SK-N-SH (cell line): ENCODE measurements at regions not wholly inside any gene's neighbourhood (a gene's known extent, or its start where the extent isn't known, plus 50 kb on each side); places are given as distances from the start of the nearest gene placed in this dataset.

Source experiments
- CTCF ChIA-PET: fragments of 300-600, 350-600 bp; formaldehyde crosslinking; extraction: SDS; loops from one replicate; lab custom pipeline; 2021; lab: Yijun Ruan, JAX
- POLR2A ChIA-PET: fragments of 350-600 bp; sonication (Branson Sonifier 250); formaldehyde crosslinking; extraction: SDS; loops from one replicate; lab custom pipeline; 2020; ENCODE audit warnings: antibody characterized with exemption, inconsistent platforms; lab: Yijun Ruan, JAX
- DNase-seq: peaks from one replicate; pipeline ENCODE4 v3.0.0; 2012
- H2AFZ ChIP-seq: fragments of 200-600 bp; sonication (generic); 2 replicates; pipeline ENCODE4 v1.8.1; 2016; ENCODE audit warnings: antibody characterized with exemption, mild to moderate bottlenecking, low read depth
- H3F3A ChIP-seq: fragments of 200-600 bp; sonication (generic); replicated peaks from 2 replicates; pipeline ENCODE3; 2016; ENCODE audit warnings: antibody characterized with exemption, mild to moderate bottlenecking; ENCODE audit not compliant: insufficient read depth
- H3K27ac ChIP-seq, 2 experiments: fragments of 200-500 bp in 1 of 2; fragments of 200-600 bp in 1 of 2; sonication (Bioruptor generic) in 1 of 2; sonication (generic), shearing (Covaris generic) in 1 of 2; 2 replicates each; pipeline versions ENCODE4 v1.5.1 to v1.6.1; 2014 to 2016; ENCODE audit warnings: low read depth in 2 of 2, inconsistent platforms in 1 of 2, low read length in 1 of 2, mild to moderate bottlenecking in 1 of 2, mixed read lengths in 1 of 2
- H3K27me3 ChIP-seq: fragments of 200-600 bp; sonication (generic), shearing (Covaris generic); 2 replicates; pipeline ENCODE4 v1.6.1; 2016; ENCODE audit warnings: mixed run types; ENCODE audit not compliant: insufficient read depth
- H3K36me3 ChIP-seq, 2 experiments: fragments of 200-500 bp in 1 of 2; fragments of 200-600 bp in 1 of 2; sonication (Bioruptor generic) in 1 of 2; sonication (generic) in 1 of 2; replicated peaks in 1 of 2; 2 replicates each; pipeline versions ENCODE3 to v1.5.1; 2014 to 2016; ENCODE audit warnings: low read length in 1 of 2, mild to moderate bottlenecking in 1 of 2; ENCODE audit not compliant: insufficient read depth in 2 of 2, control insufficient read depth in 1 of 2
- H3K4me1 ChIP-seq, 2 experiments: fragments of 200-500 bp in 1 of 2; fragments of 200-600 bp in 1 of 2; sonication (Bioruptor generic) in 1 of 2; sonication (generic), shearing (Covaris generic) in 1 of 2; 2 replicates each; pipeline versions ENCODE4 v1.5.1 to v1.6.1; 2014 to 2016; ENCODE audit warnings: low read depth in 1 of 2, low read length in 1 of 2, mixed run types in 1 of 2; ENCODE audit not compliant: insufficient read depth in 2 of 2, control insufficient read depth in 1 of 2
- H3K4me2 ChIP-seq: fragments of 200-600 bp; sonication (generic), shearing (Covaris generic); 2 replicates; pipeline ENCODE4 v1.6.1; 2017; ENCODE audit warnings: mixed run types
- H3K4me3 ChIP-seq, 2 experiments: fragments of 200-500 bp in 1 of 2; fragments of 200-600 bp in 1 of 2; sonication (Bioruptor generic) in 1 of 2; sonication (generic), shearing (Covaris generic) in 1 of 2; 2 replicates each; pipeline versions ENCODE4 v1.5.1 to v1.8.1; 2014 to 2016; ENCODE audit warnings: low read depth in 2 of 2, inconsistent platforms in 1 of 2, low read length in 1 of 2, mild to moderate bottlenecking in 1 of 2, mixed read lengths in 1 of 2, moderate library complexity in 1 of 2
- H3K79me2 ChIP-seq: fragments of 200-600 bp; sonication (generic); 2 replicates; pipeline ENCODE4 v1.8.1; 2017; ENCODE audit warnings: mild to moderate bottlenecking; ENCODE audit not compliant: insufficient read depth
- H3K9ac ChIP-seq: fragments of 200-600 bp; sonication (generic); 2 replicates; pipeline ENCODE4 v1.6.1; 2017; ENCODE audit warnings: mixed run types
- H3K9me2 ChIP-seq: fragments of 200-600 bp; sonication (generic); 2 replicates; pipeline ENCODE4 v1.6.1; 2017; ENCODE audit warnings: mixed run types
- H3K9me3 ChIP-seq: fragments of 200-600 bp; sonication (generic); 2 replicates; pipeline ENCODE4 v1.6.1; 2017; ENCODE audit warnings: mixed run types, mild to moderate bottlenecking, moderate library complexity
- H4K20me1 ChIP-seq: fragments of 200-600 bp; sonication (generic); 2 replicates; pipeline ENCODE4 v1.6.1; 2017; ENCODE audit warnings: mild to moderate bottlenecking, mixed run types; ENCODE audit not compliant: insufficient read depth
- CHD2 ChIP-seq: fragments of 150-350 bp; IDR thresholded peaks from 2 replicates; pipeline ENCODE4 v1.6.1; 2018; ENCODE audit warnings: low read length; ENCODE audit not compliant: partially characterized antibody
- EP300 ChIP-seq, 2 experiments: IDR thresholded peaks; 2 replicates each; pipeline versions ENCODE4 v1.4.0 to v1.6.1; 2012; ENCODE audit warnings: borderline replicate concordance in 1 of 2, low read depth in 1 of 2, low read length in 1 of 2
- EZH2phosphoT487 ChIP-seq: fragments of 200-600 bp; sonication (generic); IDR thresholded peaks from 2 replicates; pipeline ENCODE4 v1.6.1; 2017; ENCODE audit warnings: low read depth, mixed run types, mild to moderate bottlenecking, antibody characterized with exemption, moderate library complexity, borderline replicate concordance
- FOSL2 ChIP-seq: IDR thresholded peaks from 2 replicates; pipeline ENCODE4 v1.4.0; 2012; ENCODE audit warnings: low read depth, mild to moderate bottlenecking, moderate library complexity, borderline replicate concordance
- GATA2 ChIP-seq: sonication (generic); formaldehyde crosslinking; IDR thresholded peaks from 2 replicates; pipeline ENCODE4 v1.5.0; 2020; ENCODE audit warnings: mild to moderate bottlenecking, missing genetic modification reagents
- MEF2A ChIP-seq: IDR thresholded peaks from 2 replicates; pipeline ENCODE4 v1.4.0; 2012; ENCODE audit warnings: low read depth, borderline replicate concordance
- NFIC ChIP-seq: IDR thresholded peaks from 2 replicates; pipeline ENCODE4 v1.4.0; 2012; ENCODE audit warnings: borderline replicate concordance
- POLR2AphosphoS5 ChIP-seq: IDR thresholded peaks from 2 replicates; pipeline ENCODE4 v1.6.1; 2012; ENCODE audit warnings: low read depth, low read length
- WGBS: methylation state at CpG from one replicate; pipeline ENCODE4 v1.1.6; 2017; ENCODE audit warnings: low lambda C conversion rate; 5-methylcytosine and 5-hydroxymethylcytosine counted together
- TF ChIP-seq, protein P1 (sequence below): fragments of 150-350 bp; IDR thresholded peaks from 2 replicates; pipeline ENCODE4 v1.6.1; 2016; ENCODE audit warnings: mild to moderate bottlenecking, low read depth, low read length
- TF ChIP-seq, protein P2 (sequence below): fragments of 150-350 bp; IDR thresholded peaks from 2 replicates; pipeline ENCODE4 v1.6.1; 2017; ENCODE audit warnings: antibody characterized with exemption, low read length, low read depth, borderline replicate concordance
- TF ChIP-seq, protein P3 (sequence below): fragments of 200-600 bp; sonication (generic); IDR thresholded peaks from 2 replicates; pipeline ENCODE4 v1.6.1; 2017; ENCODE audit warnings: antibody characterized with exemption, mild to moderate bottlenecking, moderate library complexity
- TF ChIP-seq, protein P4 (sequence below): IDR thresholded peaks from 2 replicates; pipeline ENCODE4 v1.6.1; 2012; ENCODE audit warnings: mild to moderate bottlenecking, low read depth, low read length, moderate library complexity

DNA sequence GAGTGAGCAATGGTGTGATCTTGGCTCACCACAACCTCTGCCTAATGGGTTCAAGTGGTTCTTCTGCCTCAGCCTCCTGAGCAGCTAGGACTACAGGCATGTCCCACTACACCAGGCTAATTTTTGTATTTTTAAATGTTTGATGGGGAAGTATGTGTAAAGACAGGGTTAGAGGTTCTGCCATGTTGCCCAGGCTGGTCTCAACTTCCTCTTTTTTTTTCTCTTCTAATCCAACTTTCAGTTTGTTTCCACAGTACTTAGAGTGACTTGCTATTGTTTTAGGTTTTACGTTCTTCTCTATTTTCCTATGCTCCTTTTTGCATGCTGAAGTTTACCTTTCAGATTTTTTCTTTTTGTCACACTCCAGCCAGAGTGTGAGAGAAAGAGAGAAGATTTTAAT lies 1433.0 kb downstream of the UQCRFS1 start:
- H3K4me2 ChIP-seq, result no peak overlapping the region
- 93% methylated on average over 1 of the region's 1 CpG for WGBS
- no peaks in the 10 kb centered on the region for H4K20me1 ChIP-seq
- H3K9me3 ChIP-seq, result no peaks in the 10 kb centered on the region
- H3K27me3 ChIP-seq, result no peaks in the 10 kb centered on the region
- ChIA-PET POLR2A (no interaction called here), CTCF (interaction anchor here (0.7 kb wide), 1 partner anchor 1024 kb away, joined by 3 read pairs; no protein-coding TSS in a partner anchor)
- H3F3A ChIP-seq, result peaks cover 5% of the 10 kb centered on the region
- no peak for DNase-seq
- no peak overlapping the region for H2AFZ ChIP-seq
- peaks cover 45% of the 10 kb centered on the region for H3K79me2 ChIP-seq
- no peak overlapping the region for H3K9ac ChIP-seq
- H3K4me3 ChIP-seq, result no peak overlapping the region
- TF ChIP-seq FOSL2 (no peak), NFIC (no peak), EP300 (IDR thresholded peaks at IDR 0.05; ENCODE audit: borderline replicate concordance in 1 of 2, low read depth in 1 of 2, low read length in 1 of 2) (no peak), CHD2 (no peak), MEF2A (no peak), EZH2phosphoT487 (no peak)
- TF ChIP-seq, protein P1, sequence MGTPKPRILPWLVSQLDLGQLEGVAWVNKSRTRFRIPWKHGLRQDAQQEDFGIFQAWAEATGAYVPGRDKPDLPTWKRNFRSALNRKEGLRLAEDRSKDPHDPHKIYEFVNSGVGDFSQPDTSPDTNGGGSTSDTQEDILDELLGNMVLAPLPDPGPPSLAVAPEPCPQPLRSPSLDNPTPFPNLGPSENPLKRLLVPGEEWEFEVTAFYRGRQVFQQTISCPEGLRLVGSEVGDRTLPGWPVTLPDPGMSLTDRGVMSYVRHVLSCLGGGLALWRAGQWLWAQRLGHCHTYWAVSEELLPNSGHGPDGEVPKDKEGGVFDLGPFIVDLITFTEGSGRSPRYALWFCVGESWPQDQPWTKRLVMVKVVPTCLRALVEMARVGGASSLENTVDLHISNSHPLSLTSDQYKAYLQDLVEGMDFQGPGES, result no peak
- TF ChIP-seq, protein P2, sequence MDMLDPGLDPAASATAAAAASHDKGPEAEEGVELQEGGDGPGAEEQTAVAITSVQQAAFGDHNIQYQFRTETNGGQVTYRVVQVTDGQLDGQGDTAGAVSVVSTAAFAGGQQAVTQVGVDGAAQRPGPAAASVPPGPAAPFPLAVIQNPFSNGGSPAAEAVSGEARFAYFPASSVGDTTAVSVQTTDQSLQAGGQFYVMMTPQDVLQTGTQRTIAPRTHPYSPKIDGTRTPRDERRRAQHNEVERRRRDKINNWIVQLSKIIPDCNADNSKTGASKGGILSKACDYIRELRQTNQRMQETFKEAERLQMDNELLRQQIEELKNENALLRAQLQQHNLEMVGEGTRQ, result no peak
- no peak overlapping the region for H3K27ac ChIP-seq
- H3K9me2 ChIP-seq, result no peaks in the 10 kb centered on the region
- H3K36me3 ChIP-seq, result peaks cover 0 to 21% of the 10 kb centered on the region in 2 experiments
- no peaks in the 10 kb centered on the region for H3K4me1 ChIP-seq

DNA sequence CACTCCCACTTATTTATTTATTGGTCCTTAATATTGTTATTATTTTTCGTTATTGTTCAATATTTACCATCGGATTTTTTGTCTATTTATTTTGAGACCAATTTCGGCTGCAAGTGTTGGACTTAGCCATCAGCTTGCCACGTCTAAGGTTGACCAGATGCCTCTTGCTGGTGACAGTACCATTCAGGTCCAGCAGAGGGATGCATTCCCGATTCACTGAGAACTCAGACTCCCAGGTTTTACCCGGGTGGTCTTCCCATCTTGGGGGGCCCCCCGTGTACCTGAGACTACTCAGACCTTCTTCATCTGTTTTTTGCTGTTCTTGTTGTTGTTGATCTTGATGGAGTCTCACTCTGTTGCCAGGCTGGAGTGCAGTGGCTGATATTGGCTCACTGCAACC lies 1435.2 kb downstream of the UQCRFS1 start:
- no peaks in the 10 kb centered on the region for H3K9me3 ChIP-seq
- H3F3A ChIP-seq, result peaks cover 5% of the 10 kb centered on the region
- POLR2A ChIA-PET, result no interaction called here
- peaks cover 29% of the 10 kb centered on the region; the same call in 1 of the 2 replicates for H3K79me2 ChIP-seq
- no peak overlapping the region for H3K4me2 ChIP-seq
- CTCF ChIA-PET, result no interaction called here
- H4K20me1 ChIP-seq, result no peaks in the 10 kb centered on the region
- no peaks in the 10 kb centered on the region for H3K27me3 ChIP-seq
- H3K9me2 ChIP-seq, result no peaks in the 10 kb centered on the region
- WGBS, result 93% methylated on average over 7 of the region's 7 CpGs
- TF ChIP-seq, protein P3, sequence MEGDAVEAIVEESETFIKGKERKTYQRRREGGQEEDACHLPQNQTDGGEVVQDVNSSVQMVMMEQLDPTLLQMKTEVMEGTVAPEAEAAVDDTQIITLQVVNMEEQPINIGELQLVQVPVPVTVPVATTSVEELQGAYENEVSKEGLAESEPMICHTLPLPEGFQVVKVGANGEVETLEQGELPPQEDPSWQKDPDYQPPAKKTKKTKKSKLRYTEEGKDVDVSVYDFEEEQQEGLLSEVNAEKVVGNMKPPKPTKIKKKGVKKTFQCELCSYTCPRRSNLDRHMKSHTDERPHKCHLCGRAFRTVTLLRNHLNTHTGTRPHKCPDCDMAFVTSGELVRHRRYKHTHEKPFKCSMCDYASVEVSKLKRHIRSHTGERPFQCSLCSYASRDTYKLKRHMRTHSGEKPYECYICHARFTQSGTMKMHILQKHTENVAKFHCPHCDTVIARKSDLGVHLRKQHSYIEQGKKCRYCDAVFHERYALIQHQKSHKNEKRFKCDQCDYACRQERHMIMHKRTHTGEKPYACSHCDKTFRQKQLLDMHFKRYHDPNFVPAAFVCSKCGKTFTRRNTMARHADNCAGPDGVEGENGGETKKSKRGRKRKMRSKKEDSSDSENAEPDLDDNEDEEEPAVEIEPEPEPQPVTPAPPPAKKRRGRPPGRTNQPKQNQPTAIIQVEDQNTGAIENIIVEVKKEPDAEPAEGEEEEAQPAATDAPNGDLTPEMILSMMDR, result peak; percentile 40
- no peak for TF ChIP-seq POLR2AphosphoS5
- TF ChIP-seq GATA2 (CRISPR knock-in tag), result no peak
- TF ChIP-seq, protein P4, sequence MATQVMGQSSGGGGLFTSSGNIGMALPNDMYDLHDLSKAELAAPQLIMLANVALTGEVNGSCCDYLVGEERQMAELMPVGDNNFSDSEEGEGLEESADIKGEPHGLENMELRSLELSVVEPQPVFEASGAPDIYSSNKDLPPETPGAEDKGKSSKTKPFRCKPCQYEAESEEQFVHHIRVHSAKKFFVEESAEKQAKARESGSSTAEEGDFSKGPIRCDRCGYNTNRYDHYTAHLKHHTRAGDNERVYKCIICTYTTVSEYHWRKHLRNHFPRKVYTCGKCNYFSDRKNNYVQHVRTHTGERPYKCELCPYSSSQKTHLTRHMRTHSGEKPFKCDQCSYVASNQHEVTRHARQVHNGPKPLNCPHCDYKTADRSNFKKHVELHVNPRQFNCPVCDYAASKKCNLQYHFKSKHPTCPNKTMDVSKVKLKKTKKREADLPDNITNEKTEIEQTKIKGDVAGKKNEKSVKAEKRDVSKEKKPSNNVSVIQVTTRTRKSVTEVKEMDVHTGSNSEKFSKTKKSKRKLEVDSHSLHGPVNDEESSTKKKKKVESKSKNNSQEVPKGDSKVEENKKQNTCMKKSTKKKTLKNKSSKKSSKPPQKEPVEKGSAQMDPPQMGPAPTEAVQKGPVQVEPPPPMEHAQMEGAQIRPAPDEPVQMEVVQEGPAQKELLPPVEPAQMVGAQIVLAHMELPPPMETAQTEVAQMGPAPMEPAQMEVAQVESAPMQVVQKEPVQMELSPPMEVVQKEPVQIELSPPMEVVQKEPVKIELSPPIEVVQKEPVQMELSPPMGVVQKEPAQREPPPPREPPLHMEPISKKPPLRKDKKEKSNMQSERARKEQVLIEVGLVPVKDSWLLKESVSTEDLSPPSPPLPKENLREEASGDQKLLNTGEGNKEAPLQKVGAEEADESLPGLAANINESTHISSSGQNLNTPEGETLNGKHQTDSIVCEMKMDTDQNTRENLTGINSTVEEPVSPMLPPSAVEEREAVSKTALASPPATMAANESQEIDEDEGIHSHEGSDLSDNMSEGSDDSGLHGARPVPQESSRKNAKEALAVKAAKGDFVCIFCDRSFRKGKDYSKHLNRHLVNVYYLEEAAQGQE, result no peak
- TF ChIP-seq, all 33 proteins: peak for 1
- DNase-seq, result no peak
- peaks cover 0 to 25% of the 10 kb centered on the region in 2 experiments for H3K36me3 ChIP-seq
- no peaks in the 10 kb centered on the region for H3K4me1 ChIP-seq
- H3K27ac ChIP-seq, result no peak overlapping the region
- H3K9ac ChIP-seq, result no peak overlapping the region
- H3K4me3 ChIP-seq, result no peak overlapping the region
- H2AFZ ChIP-seq, result no peak overlapping the region
